GM18870 (cell line): ENCODE measurements at regions not wholly inside any gene's neighbourhood (a gene's known extent, or its start where the extent isn't known, plus 50 kb on each side); places are given as distances from the start of the nearest gene placed in this dataset.

Experiments
- ATAC-seq: cut with Tn5 transposase; IDR thresholded peaks from one replicate; pipeline ENCODE4 v1.9.1; 2021; ENCODE audit warnings: moderate library complexity; ENCODE audit not compliant: unreplicated experiment

- no peak for ATAC-seq
Measured at GRCh38 chr14:89630101-89630829, 213.2 kb upstream of the FOXN3 start.

GRCh38 chr14:89629383-89629782, 212.3 kb upstream of the FOXN3 start:
- no peak for ATAC-seq

DNA sequence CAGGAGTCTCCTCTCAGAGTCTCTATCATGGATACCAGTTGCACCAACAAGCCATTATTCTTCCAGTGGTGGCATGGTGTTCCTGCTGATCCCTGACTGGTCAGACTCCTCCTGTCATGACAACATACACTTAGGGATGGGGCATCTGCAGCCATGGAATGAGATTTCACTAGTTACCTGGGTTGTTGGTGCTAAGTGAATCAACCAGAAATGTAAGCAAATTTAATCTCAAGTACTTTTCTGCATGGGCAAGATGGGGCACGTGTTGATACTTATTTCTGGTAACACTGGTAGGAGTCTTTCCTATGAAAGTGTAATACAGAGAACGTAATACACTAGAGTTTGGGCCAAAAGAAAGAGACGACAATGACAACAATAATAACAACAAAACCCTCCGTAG, 211.5 kb upstream of the FOXN3 start:
- no peak for ATAC-seq

GRCh38 chr14:89626233-89626806, 209.3 kb upstream of the FOXN3 start:
- ATAC-seq, result no peak

GRCh38 chr14:89625731-89626232, 208.7 kb upstream of the FOXN3 start:
- ATAC-seq, result no peak

DNA sequence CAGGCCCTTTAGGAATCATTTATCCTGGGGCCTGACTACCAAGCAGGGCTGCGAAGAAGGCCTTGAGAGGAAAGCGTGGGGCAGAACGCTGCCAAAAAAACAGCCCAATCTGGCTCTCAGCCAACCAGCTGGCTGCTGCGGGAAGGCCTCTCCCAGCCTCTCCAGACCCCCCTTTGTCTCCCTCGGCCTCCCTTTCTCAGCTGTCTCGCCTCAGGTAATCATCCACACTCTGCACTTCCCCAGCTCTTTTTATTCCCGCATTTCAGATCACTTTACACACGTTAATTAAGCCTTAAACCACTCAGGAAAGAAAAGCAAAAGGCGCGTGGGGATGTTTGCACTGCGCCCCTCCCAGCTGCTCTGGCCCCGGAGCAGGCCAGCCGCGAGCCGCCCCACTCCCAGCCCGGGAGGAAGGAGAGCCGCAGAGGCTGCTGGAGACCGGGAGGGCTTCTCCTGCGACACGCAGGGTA, 208.2 kb upstream of the FOXN3 start:
- ATAC-seq, result no peak

- no peak for ATAC-seq
Measured at GRCh38 chr14:89624500-89625156, 207.6 kb upstream of the FOXN3 start.

GRCh38 chr14:89621791-89622638, 205.0 kb upstream of the FOXN3 start:
- no peak for ATAC-seq

DNA sequence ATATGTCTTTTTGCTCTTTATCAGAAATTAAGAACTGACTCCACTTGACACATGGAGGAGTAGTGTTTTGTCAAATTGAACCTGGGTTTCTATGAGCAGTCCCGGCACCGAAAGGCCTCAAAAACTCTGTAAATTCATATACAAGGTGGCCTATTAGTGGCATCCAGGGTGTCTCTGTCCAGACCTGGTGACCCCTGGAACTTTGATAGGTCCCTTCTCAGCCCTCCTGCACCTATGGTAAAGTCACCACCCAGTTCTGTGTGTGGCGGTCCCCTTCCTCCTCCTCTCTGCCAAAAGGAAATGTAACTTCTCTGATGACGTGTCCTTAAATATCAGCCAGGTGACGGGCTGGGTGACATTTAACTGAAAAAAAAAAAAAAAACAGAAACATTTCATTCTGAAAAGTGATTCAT, 204.0 kb upstream of the FOXN3 start:
- no peak for ATAC-seq

GRCh38 chr14:89620436-89620835, 203.4 kb upstream of the FOXN3 start:
- ATAC-seq, result no peak

- ATAC-seq, result no peak
Measured at GRCh38 chr14:89619596-89619995, 202.6 kb upstream of the FOXN3 start.

DNA sequence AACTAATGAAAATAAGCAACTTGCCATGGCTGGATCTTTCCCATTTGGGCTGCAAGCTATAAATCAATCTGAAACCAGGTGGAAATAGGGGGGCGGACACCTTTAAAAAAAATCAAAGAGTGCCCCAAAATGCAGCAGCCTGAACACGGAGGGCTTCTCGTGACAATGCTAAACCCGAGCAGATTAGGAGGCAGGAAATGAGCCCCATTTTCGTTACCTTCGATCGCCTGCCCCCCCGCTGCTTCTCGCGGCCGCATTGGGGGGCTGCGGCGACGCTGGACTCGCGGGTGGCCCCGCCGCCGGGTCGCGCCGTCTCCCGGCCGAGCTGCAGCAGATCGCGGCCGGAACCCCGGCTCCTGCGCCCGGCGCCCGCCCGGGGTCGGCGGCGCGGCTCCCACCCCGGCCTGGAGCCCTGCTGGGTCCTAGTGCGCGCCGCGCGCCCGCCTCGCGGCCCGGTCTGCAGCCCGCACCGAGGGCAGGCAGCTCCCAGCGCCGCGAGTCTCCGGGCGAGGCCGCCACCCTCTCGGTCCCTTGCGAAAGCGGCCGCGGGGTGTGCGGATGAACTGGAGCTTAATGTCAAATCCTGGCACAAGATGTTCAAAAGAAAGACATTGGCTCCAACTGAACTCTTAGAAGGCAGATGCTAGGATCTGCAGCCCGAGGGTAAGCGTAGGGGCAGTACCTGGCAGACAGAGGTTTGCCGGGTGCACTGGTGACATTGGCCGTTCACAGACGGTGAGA, 201.9 kb upstream of the FOXN3 start:
- ATAC-seq, result peak; percentile 30

DNA sequence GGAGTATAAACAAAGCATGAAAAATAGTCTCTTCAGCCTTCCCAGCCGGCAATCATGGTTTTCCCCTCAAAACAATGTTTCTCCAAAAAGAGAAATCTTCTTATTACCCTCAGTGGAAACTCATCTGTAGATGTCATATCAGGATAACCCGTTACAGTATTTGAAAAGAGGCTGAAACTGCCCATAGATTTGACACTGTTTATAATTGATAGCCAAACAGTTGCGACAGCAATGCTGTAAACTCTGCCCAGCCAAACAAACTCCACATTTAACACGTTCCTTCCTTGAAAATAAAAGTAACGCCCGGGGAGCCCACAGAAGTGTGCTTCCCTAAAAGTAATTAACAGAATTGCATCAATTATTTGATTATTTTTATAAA, 201.3 kb upstream of the FOXN3 start:
- ATAC-seq, result no peak

DNA sequence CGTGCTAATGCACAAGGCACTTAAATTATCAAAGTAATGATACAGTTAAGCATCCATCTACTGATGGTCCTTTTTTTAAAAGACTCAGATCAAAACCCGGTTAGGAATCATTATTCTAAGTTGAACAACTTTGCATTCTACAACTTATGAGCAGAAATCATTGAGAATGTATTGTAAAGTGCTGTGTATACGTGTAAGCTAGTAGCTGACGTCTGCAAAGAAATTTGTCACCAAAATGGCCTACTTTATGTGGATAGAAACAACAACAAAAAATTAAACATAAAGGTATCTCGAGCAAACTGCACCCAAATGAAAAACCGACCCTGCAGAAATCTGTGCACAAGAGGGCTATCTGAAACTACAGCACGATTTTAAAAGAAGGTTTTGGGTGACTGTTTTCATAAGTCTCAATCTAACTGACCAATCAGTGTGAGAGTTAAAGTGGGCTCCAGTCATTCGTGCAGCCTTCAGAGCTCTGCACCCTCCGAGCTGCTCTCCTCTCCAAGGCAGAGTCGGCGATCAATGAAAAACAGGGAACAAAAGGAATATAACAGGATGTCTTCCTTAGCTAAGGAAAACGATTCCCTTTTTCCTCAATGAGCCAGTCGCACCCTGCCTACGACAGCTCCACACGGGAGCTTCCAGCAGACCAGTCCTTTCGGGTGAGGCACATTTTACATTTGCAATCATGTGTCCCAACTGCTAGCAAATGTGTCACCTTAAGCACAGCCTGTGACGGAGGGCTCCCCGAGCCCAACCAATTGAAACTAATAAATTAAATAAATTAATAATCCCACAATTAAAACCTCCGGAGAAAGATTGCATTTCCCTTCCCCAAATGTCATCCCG, 200.7 kb upstream of the FOXN3 start:
- ATAC-seq, result no peak

DNA sequence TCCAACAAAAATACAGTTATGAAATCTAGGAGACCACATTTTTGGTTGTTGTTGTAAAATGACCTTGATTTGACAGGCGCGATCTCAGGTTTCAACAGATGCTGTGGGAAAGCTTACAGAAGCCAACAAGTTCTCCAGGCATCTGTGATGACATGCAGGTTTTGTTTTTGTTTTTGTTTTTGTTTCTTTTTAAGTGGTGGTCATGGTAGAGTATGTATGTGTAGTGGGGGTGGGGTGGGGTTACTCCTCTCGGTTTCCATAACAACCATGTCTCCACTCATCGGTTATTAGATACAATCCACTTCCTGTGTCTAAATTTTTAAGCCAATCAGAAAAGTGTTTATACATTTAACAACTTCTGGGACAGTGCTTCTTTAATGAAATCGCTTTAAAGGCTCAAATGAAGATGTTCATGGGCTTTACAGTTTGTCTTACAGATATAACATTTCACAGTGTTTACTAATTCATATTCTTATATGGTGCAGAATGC, 199.9 kb upstream of the FOXN3 start:
- ATAC-seq, result peak; percentile 55

DNA sequence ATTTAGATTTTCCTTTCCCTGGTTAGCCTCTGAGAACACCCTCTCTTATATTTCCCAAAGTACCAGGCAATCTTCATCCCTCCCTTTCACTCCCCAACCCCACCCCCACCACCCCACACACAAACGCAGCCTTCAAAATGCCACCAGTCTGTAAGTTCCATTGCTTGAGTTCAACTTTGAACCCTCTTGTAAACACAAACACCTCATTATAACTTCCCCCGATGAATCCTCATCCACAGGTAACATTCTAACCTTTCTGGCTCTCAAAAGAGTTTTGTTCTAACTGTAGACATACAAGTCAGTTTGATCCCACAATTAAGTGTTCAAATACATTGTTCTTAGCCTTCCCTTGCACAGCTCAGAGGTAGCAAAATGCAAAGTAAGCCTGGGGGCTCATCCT, 199.4 kb upstream of the FOXN3 start:
- no peak for ATAC-seq

GRCh38 chr14:89615421-89615820, 198.4 kb upstream of the FOXN3 start:
- ATAC-seq, result no peak

DNA sequence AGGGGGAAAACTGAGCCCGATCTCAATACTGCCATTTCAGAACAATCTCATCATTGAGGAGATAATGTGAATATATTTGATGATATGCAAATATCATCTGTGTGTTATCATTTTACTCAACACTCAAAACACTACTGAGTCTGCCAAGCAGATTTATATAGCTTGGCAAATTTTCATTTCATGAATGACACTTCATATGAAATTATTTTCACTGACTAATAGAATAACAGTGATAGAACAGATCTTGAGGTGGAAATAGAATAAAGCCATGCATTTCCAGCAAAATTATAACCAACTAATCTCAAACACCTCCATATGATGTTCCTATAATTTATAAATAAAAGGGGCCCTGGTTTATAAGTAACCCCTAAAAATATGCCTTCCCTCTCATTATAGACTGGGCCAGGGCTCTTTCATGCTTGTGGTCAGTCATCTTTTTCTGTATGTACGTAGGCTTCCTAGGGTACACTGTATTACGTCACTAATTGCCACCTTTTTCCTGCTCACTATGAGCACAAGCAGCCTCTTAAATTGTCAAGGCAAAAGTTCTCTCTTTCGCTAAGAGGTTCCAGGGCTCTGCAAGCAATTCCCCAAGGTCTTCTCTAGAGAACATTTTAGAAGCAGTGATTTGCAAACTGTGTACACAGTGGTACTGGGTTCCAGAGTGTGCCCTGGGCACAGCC, 197.1 kb upstream of the FOXN3 start:
- no peak for ATAC-seq
